Testis (tissue), 2 donors: ENCODE measurements at regions not wholly inside any gene's neighbourhood (a gene's known extent, or its start where the extent isn't known, plus 50 kb on each side); places are given as distances from the start of the nearest gene placed in this dataset.

Source experiments
- DNase-seq: peaks from one replicate; pipeline ENCODE4 v3.0.0-alpha.2; 2019
- H3K27ac ChIP-seq, 2 donors: fragments of 200-600 bp; sonication (generic); one replicate each; pipeline ENCODE4 v1.5.1; 2019
- H3K27me3 ChIP-seq: fragments of 200-600 bp; sonication (generic); one replicate; pipeline ENCODE4 v1.5.1; 2019
- H3K36me3 ChIP-seq: fragments of 200-600 bp; sonication (generic); one replicate; pipeline ENCODE4 v1.5.1; 2017; ENCODE audit warnings: low read depth; ENCODE audit errors: missing control alignments
- H3K4me1 ChIP-seq: fragments of 200-600 bp; sonication (generic); one replicate; pipeline ENCODE4 v1.5.1; 2019
- H3K4me3 ChIP-seq, 2 donors: fragments of 200-600 bp; sonication (generic); one replicate each; pipeline ENCODE4 v1.5.1; 2017 to 2019
- H3K9me3 ChIP-seq: fragments of 200-600 bp; sonication (generic); one replicate; pipeline ENCODE4 v1.5.1; 2017
- CTCF ChIP-seq, 3 experiments: fragments of 450-650 bp in 2 of 3; fragments of 200-600 bp in 1 of 3; sonication (generic) in 1 of 3; IDR thresholded peaks; one replicate each; pipeline ENCODE4 v1.5.1; 2016 to 2019; ENCODE audit warnings: antibody characterized with exemption in 3 of 3, mild to moderate bottlenecking in 2 of 3, moderate library complexity in 1 of 3
- POLR2A ChIP-seq: fragments of 450-650 bp; IDR thresholded peaks from one replicate; pipeline ENCODE4 v1.6.1; 2017; ENCODE audit warnings: antibody characterized with exemption, mild to moderate bottlenecking, moderate library complexity
- WGBS, 2 donors: methylation state at CpG; one replicate each; pipeline ENCODE4 v1.1.5; 2018; 5-methylcytosine and 5-hydroxymethylcytosine counted together
- intact Hi-C: fragments of 100-400 bp; cut with DNase I; formaldehyde crosslinking; loops from one replicate; pipeline ENCODE4 v1.15.1; 2023; ENCODE audit warnings: low total_unique reads

DNA sequence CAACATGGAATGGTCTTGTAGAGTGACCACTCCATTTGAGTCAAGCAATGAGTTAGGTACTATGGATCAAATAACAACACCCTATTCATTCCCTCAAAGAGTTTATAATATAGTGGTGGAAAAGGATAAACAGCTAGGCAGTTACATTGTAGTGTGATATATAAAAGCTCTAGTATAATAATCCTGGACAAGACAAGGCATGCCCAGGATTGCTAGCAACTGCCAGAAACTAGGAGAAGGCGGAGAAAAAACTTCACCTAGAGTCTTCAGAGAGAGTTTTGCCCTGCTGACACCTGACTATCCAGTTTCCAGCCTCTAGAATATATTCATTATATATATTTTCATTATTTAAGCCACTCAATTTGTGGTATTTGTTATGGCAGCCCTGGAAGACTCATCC is 530.6 kb downstream of the KLF12 start:
- WGBS, 2 donors, result 90 to 100% methylated on average over 1 of the region's 1 CpG
- intact Hi-C loops, result no loop called here
- Histone ChIP-seq H3K27ac (no peak overlapping the region), H3K4me1 (no peaks in the 10 kb centered on the region), H3K36me3 (no peaks in the 10 kb centered on the region), H3K9me3 (no peaks in the 10 kb centered on the region), H3K4me3 (no peak overlapping the region), H3K27me3 (no peaks in the 10 kb centered on the region)
- no peak for TF ChIP-seq CTCF (IDR thresholded peaks at IDR 0.05)
- TF ChIP-seq POLR2A, result no peak
- DNase-seq, result no peak

DNA sequence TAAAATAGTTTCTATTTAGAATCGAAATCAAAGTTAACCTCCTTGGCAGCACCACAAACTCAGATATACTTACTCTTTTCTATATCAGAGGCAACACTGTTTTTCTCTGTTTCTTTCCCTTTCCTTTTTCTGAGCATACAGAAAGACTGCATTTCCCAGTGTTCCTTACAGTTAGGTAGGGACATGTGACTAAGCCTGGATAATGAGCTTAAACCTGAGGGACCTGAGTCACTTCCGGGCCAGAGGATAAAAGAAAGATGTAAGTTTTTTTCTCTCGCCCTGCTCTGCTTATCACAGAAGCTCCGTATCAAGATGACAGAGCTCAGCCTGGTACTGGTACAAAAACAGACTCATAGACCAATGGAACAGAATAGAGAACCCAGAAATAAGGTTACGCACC is 531.9 kb downstream of the KLF12 start:
- H3K27ac ChIP-seq, result no peak overlapping the region
- TF ChIP-seq POLR2A, result no peak
- no peak for TF ChIP-seq CTCF (IDR thresholded peaks at IDR 0.05)
- H3K27me3 ChIP-seq, result no peaks in the 10 kb centered on the region
- no peaks in the 10 kb centered on the region for H3K4me1 ChIP-seq
- H3K36me3 ChIP-seq, result no peaks in the 10 kb centered on the region
- intact Hi-C loops, result no loop called here
- H3K9me3 ChIP-seq, result no peaks in the 10 kb centered on the region
- no peak overlapping the region for H3K4me3 ChIP-seq
- no peak for DNase-seq
- WGBS, 2 donors, result 91% methylated on average over 5 of the region's 5 CpGs

DNA sequence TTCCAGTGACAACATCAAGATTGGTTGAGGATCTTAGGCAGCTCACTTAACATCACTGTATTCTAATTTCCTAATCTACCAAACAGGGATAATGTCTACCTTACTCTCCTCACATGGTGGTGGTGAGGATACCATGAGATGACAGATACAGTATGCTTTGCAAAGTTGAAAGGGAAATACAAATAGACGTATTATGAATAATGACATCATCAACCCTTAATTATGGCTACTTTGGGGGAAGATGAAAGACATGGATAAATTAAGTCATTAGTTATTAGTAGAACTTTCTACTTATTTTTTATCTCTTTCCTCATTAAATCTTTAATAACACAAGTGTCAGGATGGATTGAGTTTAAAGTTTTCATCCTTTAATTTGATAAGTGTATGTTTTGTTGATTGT is 532.5 kb downstream of the KLF12 start:
- WGBS, 2 donors, result 91 to 94% methylated on average over 1 of the region's 1 CpG
- intact Hi-C loops, result no loop called here
- Histone ChIP-seq H3K27me3 (no peaks in the 10 kb centered on the region), H3K4me3 (no peak overlapping the region), H3K36me3 (no peaks in the 10 kb centered on the region), H3K27ac (no peak overlapping the region), H3K4me1 (no peaks in the 10 kb centered on the region), H3K9me3 (no peaks in the 10 kb centered on the region)
- DNase-seq, result no peak
- TF ChIP-seq CTCF (IDR thresholded peaks at IDR 0.05) (no peak), POLR2A (no peak)

- TF ChIP-seq CTCF (IDR thresholded peaks at IDR 0.05), result no peak
- TF ChIP-seq POLR2A, result no peak
- intact Hi-C loops, result no loop called here
- H3K36me3 ChIP-seq, result no peaks in the 10 kb centered on the region
- H3K4me1 ChIP-seq, result no peaks in the 10 kb centered on the region
- H3K27me3 ChIP-seq, result no peaks in the 10 kb centered on the region
- H3K4me3 ChIP-seq, result no peak overlapping the region
- WGBS, 2 donors, result 83 to 89% methylated on average over 9 of the region's 9 CpGs
- no peaks in the 10 kb centered on the region for H3K9me3 ChIP-seq
- no peak overlapping the region for H3K27ac ChIP-seq
- no peak for DNase-seq
Observed at GRCh38 chr13:73599232-73600128, 534.7 kb downstream of the KLF12 start.
